H1 (cell line): ENCODE measurements at regions not wholly inside any gene's neighbourhood (a gene's known extent, or its start where the extent isn't known, plus 50 kb on each side); places are given as distances from the start of the nearest gene placed in this dataset.
A peak's percentile ranks its signal among the peaks of the same experiment; 100 is the strongest.

Experiments
- CTCF ChIA-PET: fragments of 300-600 bp; sonication (Branson Sonifier 250); formaldehyde crosslinking; loops from one replicate; lab custom pipeline; 2021; ENCODE audit not compliant: partially characterized antibody; lab: Charles Lee
- POLR2A ChIA-PET: fragments of 300-600 bp; sonication (Branson Sonifier 250); formaldehyde crosslinking; loops from one replicate; lab custom pipeline; 2021; ENCODE audit warnings: inconsistent platforms; ENCODE audit not compliant: partially characterized antibody; lab: Charles Lee
- DNase-seq, 2 experiments: peaks; one replicate each; pipeline versions ENCODE4 v3.0.0 to v3.0.0-alpha.2; 2010 to 2022; ENCODE audit warnings: low spot score in 2 of 2, low read depth in 1 of 2, mixed read lengths in 1 of 2
- FAIRE-seq: peaks from 2 replicates; lab custom pipeline; 2011; peaks lifted over from hg19 to GRCh38; lab: Jason Lieb, UNC
- H2AFZ ChIP-seq: 2 replicates; pipeline ENCODE4 v1.8.1; 2012; ENCODE audit warnings: low read length, inconsistent platforms
- H2AK5ac ChIP-seq: 2 replicates; pipeline ENCODE4 v1.6.1; 2013; ENCODE audit warnings: low read depth, low read length
- H2BK120ac ChIP-seq: replicated peaks from 2 replicates; pipeline ENCODE3; 2013; ENCODE audit warnings: low read depth, low read length, inconsistent platforms
- H2BK12ac ChIP-seq: 2 replicates; pipeline ENCODE4 v1.6.1; 2013; ENCODE audit warnings: low read depth, low read length
- H2BK15ac ChIP-seq: 2 replicates; pipeline ENCODE4 v1.6.1; 2013; ENCODE audit warnings: low read length
- H2BK20ac ChIP-seq: 2 replicates; pipeline ENCODE4 v1.6.1; 2013; ENCODE audit warnings: low read length
- H2BK5ac ChIP-seq: 2 replicates; pipeline ENCODE4 v1.6.1; 2013; ENCODE audit warnings: low read depth, low read length
- H3K14ac ChIP-seq: 2 replicates; pipeline ENCODE4 v1.6.1; 2013; ENCODE audit warnings: inconsistent platforms; ENCODE audit not compliant: insufficient read length
- H3K18ac ChIP-seq: 2 replicates; pipeline ENCODE4 v1.6.1; 2013; ENCODE audit warnings: low read length; ENCODE audit errors: extremely low read depth
- H3K23ac ChIP-seq: 2 replicates; pipeline ENCODE4 v1.6.1; 2013; ENCODE audit warnings: inconsistent platforms; ENCODE audit not compliant: insufficient read length
- H3K23me2 ChIP-seq: 2 replicates; pipeline ENCODE4 v1.6.1; 2013; ENCODE audit warnings: low read depth, low read length
- H3K27ac ChIP-seq: 2 replicates; pipeline ENCODE4 v1.6.1; 2011; ENCODE audit warnings: low read depth, low read length, inconsistent platforms
- H3K27me3 ChIP-seq, 4 experiments: replicated peaks in 1 of 4; 1 replicate in 1 of 4; 2 replicates in 3 of 4; pipeline versions ENCODE4 v1.6.1 to v1.8.1; 2011 to 2013; ENCODE audit warnings: low read length in 3 of 4, mild to moderate bottlenecking in 3 of 4, inconsistent platforms in 2 of 4, mixed read lengths in 2 of 4, moderate library complexity in 1 of 4; ENCODE audit not compliant: control insufficient read depth in 3 of 4, insufficient read depth in 3 of 4; ENCODE audit errors: extremely low read depth in 1 of 4
- H3K36me3 ChIP-seq, 4 experiments: 2 replicates each; pipeline versions ENCODE4 v1.6.1 to v1.8.1; 2011 to 2013; ENCODE audit warnings: mild to moderate bottlenecking in 4 of 4, low read length in 3 of 4, moderate library complexity in 2 of 4, control low read depth in 1 of 4, inconsistent platforms in 1 of 4; ENCODE audit not compliant: insufficient read depth in 4 of 4, control insufficient read depth in 2 of 4
- H3K4ac ChIP-seq: replicated peaks from 2 replicates; pipeline ENCODE3; 2013; ENCODE audit warnings: low read length, low read depth, mixed read lengths, inconsistent platforms; ENCODE audit not compliant: insufficient read length
- H3K4me1 ChIP-seq, 4 experiments: replicated peaks in 1 of 4; 1 replicate in 1 of 4; 2 replicates in 3 of 4; pipeline versions ENCODE4 v1.6.1 to v1.8.1; 2011 to 2013; ENCODE audit warnings: low read length in 3 of 4, inconsistent platforms in 2 of 4, mixed read lengths in 1 of 4; ENCODE audit not compliant: insufficient read depth in 4 of 4, control insufficient read depth in 3 of 4
- H3K4me2 ChIP-seq, 2 experiments: 2 replicates each; pipeline versions ENCODE4 v1.6.1 to v1.8.1; 2011 to 2013; ENCODE audit warnings: low read depth in 2 of 2, low read length in 2 of 2, control low read depth in 1 of 2, inconsistent platforms in 1 of 2, mild to moderate bottlenecking in 1 of 2; ENCODE audit not compliant: insufficient read depth in 1 of 2
- H3K4me3 ChIP-seq, 4 experiments: fragments of 200-600, 300-600 bp in 1 of 4; sonication (generic), shearing (Covaris generic), sonication (Bioruptor Twin) in 1 of 4; 2 replicates each; pipeline versions ENCODE4 v1.5.1 to v1.8.1; 2011 to 2016; ENCODE audit warnings: low read length in 4 of 4, low read depth in 3 of 4, control low read depth in 2 of 4, inconsistent platforms in 2 of 4, mild to moderate bottlenecking in 2 of 4, mixed read lengths in 1 of 4, moderate library complexity in 1 of 4; ENCODE audit not compliant: insufficient read depth in 2 of 4; ENCODE audit errors: extremely low read depth in 1 of 4
- H3K56ac ChIP-seq: replicated peaks from 2 replicates; pipeline ENCODE3; 2013; ENCODE audit warnings: low read depth, mild to moderate bottlenecking, mixed read lengths, low read length, inconsistent platforms; ENCODE audit not compliant: insufficient read length
- H3K79me1 ChIP-seq: 2 replicates; pipeline ENCODE4 v1.6.1; 2013; ENCODE audit warnings: low read depth, low read length, control low read depth
- H3K79me2 ChIP-seq, 2 experiments: 2 replicates each; pipeline versions ENCODE4 v1.6.1 to v1.8.1; 2012 to 2013; ENCODE audit warnings: low read length in 2 of 2, mild to moderate bottlenecking in 2 of 2, inconsistent platforms in 1 of 2; ENCODE audit not compliant: insufficient read depth in 2 of 2, control insufficient read depth in 1 of 2
- H3K9ac ChIP-seq, 4 experiments: replicated peaks in 1 of 4; 1 replicate in 1 of 4; 2 replicates in 3 of 4; pipeline versions ENCODE4 v1.6.1 to v1.8.1; 2011 to 2013; ENCODE audit warnings: low read depth in 3 of 4, low read length in 3 of 4, control low read depth in 2 of 4, mild to moderate bottlenecking in 2 of 4, moderate library complexity in 2 of 4, inconsistent platforms in 1 of 4; ENCODE audit errors: extremely low read depth in 1 of 4
- H3K9me3 ChIP-seq, 2 experiments: 2 replicates each; pipeline versions ENCODE4 v1.6.1 to v1.8.1; 2012 to 2013; ENCODE audit warnings: mild to moderate bottlenecking in 2 of 2, moderate library complexity in 2 of 2, control low read depth in 1 of 2, inconsistent platforms in 1 of 2, low read depth in 1 of 2, low read length in 1 of 2, mixed read lengths in 1 of 2; ENCODE audit not compliant: insufficient read depth in 2 of 2
- H4K20me1 ChIP-seq, 2 experiments: replicated peaks in 1 of 2; 2 replicates each; pipeline versions ENCODE3 to v1.8.1; 2011 to 2013; ENCODE audit warnings: inconsistent platforms in 2 of 2, low read length in 2 of 2, mild to moderate bottlenecking in 1 of 2; ENCODE audit not compliant: insufficient read depth in 2 of 2, control insufficient read depth in 1 of 2
- H4K5ac ChIP-seq: 2 replicates; pipeline ENCODE4 v1.6.1; 2013; ENCODE audit warnings: low read length, low read depth, mixed read lengths, inconsistent platforms; ENCODE audit not compliant: insufficient read length
- H4K8ac ChIP-seq: 2 replicates; pipeline ENCODE4 v1.8.0; 2013; ENCODE audit warnings: mild to moderate bottlenecking, moderate library complexity, low read length, inconsistent platforms; ENCODE audit not compliant: insufficient read depth; ENCODE audit errors: extremely low read depth
- H4K91ac ChIP-seq: replicated peaks from 2 replicates; pipeline ENCODE3; 2013; ENCODE audit warnings: low read length, mixed read lengths, inconsistent platforms; ENCODE audit not compliant: insufficient read length
- CREB1 ChIP-seq: IDR thresholded peaks from 2 replicates; pipeline ENCODE4 v1.6.1; 2012; ENCODE audit warnings: inconsistent platforms
- MAFK ChIP-seq: IDR thresholded peaks from 2 replicates; pipeline ENCODE4 v1.6.1; 2012; ENCODE audit warnings: low read depth, mild to moderate bottlenecking, improper control_type of control experiment, low read length
- WGBS, 2 experiments: shearing (Covaris generic) in 1 of 2; methylation state at CpG; one replicate each; pipeline versions ENCODE4 v1.1.6 to v1.1.7; 2013 to 2015; ENCODE audit warnings: low lambda C conversion rate in 2 of 2, mixed read lengths in 2 of 2, inconsistent platforms in 1 of 2, low coverage in 1 of 2, missing lambda C conversion rate in 1 of 2; ENCODE audit not compliant: insufficient replicate concordance in 2 of 2, insufficient coverage in 1 of 2, insufficient read length in 1 of 2; ENCODE audit errors: extremely low coverage in 1 of 2, missing lambda C conversion rate in 1 of 2; 5-methylcytosine and 5-hydroxymethylcytosine counted together

DNA sequence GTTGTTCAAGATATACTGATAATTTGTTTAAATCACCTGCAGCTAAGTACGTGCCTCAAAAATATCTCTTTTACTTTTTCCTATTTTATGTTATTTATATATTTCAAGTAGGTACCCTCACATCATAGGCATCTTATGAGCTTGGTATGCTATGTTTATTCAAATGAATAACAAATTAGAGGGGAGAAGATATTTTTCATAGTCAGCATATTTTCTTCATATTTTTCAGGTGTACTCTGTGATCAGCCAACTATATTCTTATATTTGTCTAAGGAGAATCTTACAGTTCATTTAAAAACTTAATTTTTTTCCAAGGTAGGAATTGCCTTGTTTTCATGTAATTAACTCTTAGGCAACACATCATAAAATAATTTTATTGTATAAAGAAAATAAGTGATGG is 421.1 kb upstream of the GRM7 start:
- Histone ChIP-seq H2BK20ac (no peak overlapping the region), H4K5ac (no peak overlapping the region), H2BK15ac (no peak overlapping the region), H4K20me1 (no peaks in the 10 kb centered on the region), H3K4me3 (no peak overlapping the region), H3K79me2 (no peaks in the 10 kb centered on the region), H3K4me1 (no peaks in the 10 kb centered on the region), H2AK5ac (no peak overlapping the region), H3K4ac (no peak overlapping the region), H2BK120ac (no peak overlapping the region), H3K23ac (no peak overlapping the region), H4K8ac (no peak overlapping the region), H3K14ac (no peak overlapping the region), H3K36me3 (no peaks in the 10 kb centered on the region), H3K23me2 (no peaks in the 10 kb centered on the region), H3K79me1 (no peaks in the 10 kb centered on the region), H3K9me3 (no peaks in the 10 kb centered on the region), H2AFZ (no peak overlapping the region), H3K27me3 (no peaks in the 10 kb centered on the region), H2BK5ac (no peak overlapping the region), H2BK12ac (no peak overlapping the region), H3K4me2 (no peak overlapping the region), H3K27ac (no peak overlapping the region), H3K56ac (no peak overlapping the region), H3K9ac (no peak overlapping the region), H4K91ac (no peak overlapping the region), H3K18ac (no peak overlapping the region)
- 86% methylated on average over 1 of the region's 1 CpG; no CpG with 5 or more reads in 1 of the 2 experiments for WGBS, 2 experiments
- no peak for TF ChIP-seq CREB1
- peak; percentile 72; the same call in 1 of the 2 replicates for TF ChIP-seq MAFK
- CTCF ChIA-PET, result no interaction called here
- FAIRE-seq (no peak), DNase-seq (no peak)
- POLR2A ChIA-PET, result no interaction called here
